ENCODE measurements at regions not wholly inside any gene's neighbourhood (a gene's known extent, or its start where the extent isn't known, plus 50 kb on each side); places are given as distances from the start of the nearest gene placed in this dataset.

GRCh38 chr9:13397220-13397619, 117.7 kb upstream of the MPDZ start:
- Histone ChIP-seq H3K4me1 (ENCODE audit: control insufficient read depth, extremely low read depth, insufficient read depth, low read length) (no peaks in the 10 kb centered on the region), H3K27ac (ENCODE audit: insufficient read depth, low read length) (no peak overlapping the region), H3K36me3 (ENCODE audit: control insufficient read depth, insufficient read depth, low read length) (no peaks in the 10 kb centered on the region), H2AFZ (ENCODE audit: low read length) (no peak overlapping the region), H3K4me3 (replicated peaks in 1 of 4; ENCODE audit: control extremely low read depth in 1 of 4, insufficient read depth in 1 of 4, low read depth in 3 of 4, low read length in 4 of 4) (no peak overlapping the region), H3K27me3 (ENCODE audit: control insufficient read depth, insufficient read depth, low read length) (no peaks in the 10 kb centered on the region), H4K20me1 (ENCODE audit: control insufficient read depth, extremely low read depth, insufficient read depth, low read length) (no peaks in the 10 kb centered on the region), H3K4me2 (ENCODE audit: extremely low read depth, insufficient read depth, low read length) (no peak overlapping the region), H3K79me2 (ENCODE audit: control insufficient read depth, insufficient read depth, low read length) (no peaks in the 10 kb centered on the region), H3K9ac (ENCODE audit: insufficient read depth, low read length) (no peak overlapping the region), H3K9me3 (ENCODE audit: control insufficient read depth, insufficient read depth, low read depth, low read length) (no peaks in the 10 kb centered on the region)
- TF ChIP-seq EZH2 (IDR thresholded peaks at IDR 0.05; ENCODE audit: low read length, missing control alignments) (no peak), CTCF (conservative IDR thresholded peaks at IDR 0.05 in 1 of 2, IDR thresholded peaks at IDR 0.05 in 1 of 2; ENCODE audit: low read depth in 1 of 2, low read length in 2 of 2) (no peak)
- DNase-seq (ENCODE audit: low read depth in 2 of 2), result no peak

- no peaks in the 10 kb centered on the region for H3K4me1 ChIP-seq (ENCODE audit: control insufficient read depth, extremely low read depth, insufficient read depth, low read length)
- H3K9me3 ChIP-seq (ENCODE audit: control insufficient read depth, insufficient read depth, low read depth, low read length), result no peaks in the 10 kb centered on the region
- TF ChIP-seq CTCF (conservative IDR thresholded peaks at IDR 0.05 in 1 of 2, IDR thresholded peaks at IDR 0.05 in 1 of 2; ENCODE audit: low read depth in 1 of 2, low read length in 2 of 2) (no peak), EZH2 (IDR thresholded peaks at IDR 0.05; ENCODE audit: low read length, missing control alignments) (no peak)
- no peaks in the 10 kb centered on the region for H3K79me2 ChIP-seq (ENCODE audit: control insufficient read depth, insufficient read depth, low read length)
- no peaks in the 10 kb centered on the region for H3K36me3 ChIP-seq (ENCODE audit: control insufficient read depth, insufficient read depth, low read length)
- no peak overlapping the region for H3K27ac ChIP-seq (ENCODE audit: insufficient read depth, low read length)
- H3K9ac ChIP-seq (ENCODE audit: insufficient read depth, low read length), result no peak overlapping the region
- H3K4me2 ChIP-seq (ENCODE audit: extremely low read depth, insufficient read depth, low read length), result no peak overlapping the region
- no peak overlapping the region for H2AFZ ChIP-seq (ENCODE audit: low read length)
- DNase-seq (ENCODE audit: low read depth in 2 of 2), result no peak
- no peaks in the 10 kb centered on the region for H4K20me1 ChIP-seq (ENCODE audit: control insufficient read depth, extremely low read depth, insufficient read depth, low read length)
- H3K4me3 ChIP-seq (replicated peaks in 1 of 4; ENCODE audit: control extremely low read depth in 1 of 4, insufficient read depth in 1 of 4, low read depth in 3 of 4, low read length in 4 of 4), result no peak overlapping the region
- no peaks in the 10 kb centered on the region for H3K27me3 ChIP-seq (ENCODE audit: control insufficient read depth, insufficient read depth, low read length)
Measured at GRCh38 chr9:13396418-13396817, 116.9 kb upstream of the MPDZ start.

- TF ChIP-seq CTCF (conservative IDR thresholded peaks at IDR 0.05 in 1 of 2, IDR thresholded peaks at IDR 0.05 in 1 of 2; ENCODE audit: low read depth in 1 of 2, low read length in 2 of 2), result no peak
- no peak for TF ChIP-seq EZH2 (IDR thresholded peaks at IDR 0.05; ENCODE audit: low read length, missing control alignments)
- no peak overlapping the region for H3K4me3 ChIP-seq (replicated peaks in 1 of 4; ENCODE audit: control extremely low read depth in 1 of 4, insufficient read depth in 1 of 4, low read depth in 3 of 4, low read length in 4 of 4)
- no peak overlapping the region for H3K27ac ChIP-seq (ENCODE audit: insufficient read depth, low read length)
- no peaks in the 10 kb centered on the region for H3K36me3 ChIP-seq (ENCODE audit: control insufficient read depth, insufficient read depth, low read length)
- no peaks in the 10 kb centered on the region for H3K79me2 ChIP-seq (ENCODE audit: control insufficient read depth, insufficient read depth, low read length)
- no peak overlapping the region for H3K9ac ChIP-seq (ENCODE audit: insufficient read depth, low read length)
- no peak overlapping the region for H2AFZ ChIP-seq (ENCODE audit: low read length)
- peak in 1 of 2 donors; percentile 24 for DNase-seq (ENCODE audit: low read depth in 2 of 2)
- H3K4me2 ChIP-seq (ENCODE audit: extremely low read depth, insufficient read depth, low read length), result no peak overlapping the region
- H4K20me1 ChIP-seq (ENCODE audit: control insufficient read depth, extremely low read depth, insufficient read depth, low read length), result no peaks in the 10 kb centered on the region
- H3K4me1 ChIP-seq (ENCODE audit: control insufficient read depth, extremely low read depth, insufficient read depth, low read length), result no peaks in the 10 kb centered on the region
- H3K27me3 ChIP-seq (ENCODE audit: control insufficient read depth, insufficient read depth, low read length), result no peaks in the 10 kb centered on the region
- H3K9me3 ChIP-seq (ENCODE audit: control insufficient read depth, insufficient read depth, low read depth, low read length), result no peaks in the 10 kb centered on the region
Measured at GRCh38 chr9:13395156-13395555, 115.7 kb upstream of the MPDZ start.
